GM18502 (cell line): ENCODE measurements at regions not wholly inside any gene's neighbourhood (a gene's known extent, or its start where the extent isn't known, plus 50 kb on each side); places are given as distances from the start of the nearest gene placed in this dataset.

Experiments
- ATAC-seq: cut with Tn5 transposase; IDR thresholded peaks from one replicate; pipeline ENCODE4 v1.9.1; 2021; ENCODE audit warnings: mild to moderate bottlenecking; ENCODE audit not compliant: unreplicated experiment, poor library complexity

- no peak for ATAC-seq
These were observed 1376.3 kb upstream of the CELF4 start for GRCh38 chr18:38941711-38942561.

- ATAC-seq: peak; percentile 92
These were observed 1375.4 kb upstream of the CELF4 start for GRCh38 chr18:38940863-38941531.

GRCh38 chr18:38940475-38940862 is 1374.9 kb upstream of the CELF4 start:
- peak; percentile 41 for ATAC-seq

GRCh38 chr18:38933910-38934510 is 1368.4 kb upstream of the CELF4 start:
- no peak for ATAC-seq

GRCh38 chr18:38933322-38933721 is 1367.7 kb upstream of the CELF4 start:
- ATAC-seq: no peak

- ATAC-seq: peak; percentile 59
These were observed 1367.2 kb upstream of the CELF4 start for GRCh38 chr18:38932752-38933151.

- ATAC-seq: no peak
These were observed 1366.1 kb upstream of the CELF4 start for GRCh38 chr18:38931754-38932050.

GRCh38 chr18:38930881-38931753 is 1365.5 kb upstream of the CELF4 start:
- no peak for ATAC-seq

- ATAC-seq: no peak
These were observed 1357.9 kb upstream of the CELF4 start for GRCh38 chr18:38923540-38923939.

- ATAC-seq: no peak
These were observed 1357.5 kb upstream of the CELF4 start for GRCh38 chr18:38923126-38923525.

GRCh38 chr18:38909972-38910371 is 1344.4 kb upstream of the CELF4 start:
- no peak for ATAC-seq

- ATAC-seq: no peak
These were observed 1337.2 kb upstream of the CELF4 start for GRCh38 chr18:38902796-38903195.

- ATAC-seq: no peak
These were observed 1334.8 kb upstream of the CELF4 start for GRCh38 chr18:38900445-38900844.

GRCh38 chr18:38900031-38900430 is 1334.4 kb upstream of the CELF4 start:
- no peak for ATAC-seq

- ATAC-seq: no peak
These were observed 1333.7 kb upstream of the CELF4 start for GRCh38 chr18:38899252-38899651.

- ATAC-seq: no peak
These were observed 1332.6 kb upstream of the CELF4 start for GRCh38 chr18:38898167-38898566.

- no peak for ATAC-seq
These were observed 1330.0 kb upstream of the CELF4 start for GRCh38 chr18:38895560-38895959.

GRCh38 chr18:38887671-38888020 is 1322.0 kb upstream of the CELF4 start:
- ATAC-seq: no peak

GRCh38 chr18:38886861-38887670 is 1321.5 kb upstream of the CELF4 start:
- no peak for ATAC-seq

GRCh38 chr18:38886235-38886634 is 1320.6 kb upstream of the CELF4 start:
- no peak for ATAC-seq
